ENCODE measurements at regions not wholly inside any gene's neighbourhood (a gene's known extent, or its start where the extent isn't known, plus 50 kb on each side); places are given as distances from the start of the nearest gene placed in this dataset.
"Not testable (repeated sequence)": the region's sequence is repeated elsewhere in the genome, so short reads cannot be mapped to it uniquely, and the experiment has no call there.

- TF ChIP-seq POLR2A (IDR thresholded peaks at IDR 0.05) = not testable (repeated sequence)
- TF ChIP-seq, protein P1, sequence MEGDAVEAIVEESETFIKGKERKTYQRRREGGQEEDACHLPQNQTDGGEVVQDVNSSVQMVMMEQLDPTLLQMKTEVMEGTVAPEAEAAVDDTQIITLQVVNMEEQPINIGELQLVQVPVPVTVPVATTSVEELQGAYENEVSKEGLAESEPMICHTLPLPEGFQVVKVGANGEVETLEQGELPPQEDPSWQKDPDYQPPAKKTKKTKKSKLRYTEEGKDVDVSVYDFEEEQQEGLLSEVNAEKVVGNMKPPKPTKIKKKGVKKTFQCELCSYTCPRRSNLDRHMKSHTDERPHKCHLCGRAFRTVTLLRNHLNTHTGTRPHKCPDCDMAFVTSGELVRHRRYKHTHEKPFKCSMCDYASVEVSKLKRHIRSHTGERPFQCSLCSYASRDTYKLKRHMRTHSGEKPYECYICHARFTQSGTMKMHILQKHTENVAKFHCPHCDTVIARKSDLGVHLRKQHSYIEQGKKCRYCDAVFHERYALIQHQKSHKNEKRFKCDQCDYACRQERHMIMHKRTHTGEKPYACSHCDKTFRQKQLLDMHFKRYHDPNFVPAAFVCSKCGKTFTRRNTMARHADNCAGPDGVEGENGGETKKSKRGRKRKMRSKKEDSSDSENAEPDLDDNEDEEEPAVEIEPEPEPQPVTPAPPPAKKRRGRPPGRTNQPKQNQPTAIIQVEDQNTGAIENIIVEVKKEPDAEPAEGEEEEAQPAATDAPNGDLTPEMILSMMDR (IDR thresholded peaks at IDR 0.05) = not testable (repeated sequence)
Measured at GRCh38 chr18:24624421-24624820, 164.0 kb downstream of the HRH4 start.

Measured in testis (tissue), 2 donors.